ENCODE measurements at regions not wholly inside any gene's neighbourhood (a gene's known extent, or its start where the extent isn't known, plus 50 kb on each side); places are given as distances from the start of the nearest gene placed in this dataset.

DNA sequence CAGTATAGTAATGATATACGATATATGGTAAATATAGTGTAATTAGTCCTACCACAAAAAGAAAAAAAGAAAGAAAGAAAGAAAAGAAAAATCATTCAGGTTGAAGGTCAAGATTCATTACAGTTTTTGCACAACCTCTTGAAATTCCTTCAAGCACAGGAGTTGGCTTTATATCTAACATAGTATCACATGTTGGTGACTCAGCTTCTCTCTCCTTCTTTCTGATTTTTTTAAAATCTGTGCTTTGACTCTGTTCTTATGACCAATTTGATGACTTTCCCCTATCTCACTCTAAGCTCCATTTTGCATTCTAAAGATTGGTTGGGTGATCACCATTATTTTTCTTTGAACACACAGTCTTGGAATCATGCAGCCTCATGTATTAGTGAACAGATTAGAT, 148.2 kb upstream of the COL11A1 start:
- no peak overlapping the region for H3K27ac Mint-ChIP-seq
- no peaks in the 10 kb centered on the region for H3K27me3 Mint-ChIP-seq
- intact Hi-C loops (cut with micrococcal nuclease) = no loop called here
- Histone ChIP-seq H3K36me3 (ENCODE audit: insufficient read depth, low read length) (no peaks in the 10 kb centered on the region), H3K4me3 (ENCODE audit: low read length in 2 of 2) (no peak overlapping the region), H3K4me1 (ENCODE audit: insufficient read depth, low read length) (no peaks in the 10 kb centered on the region), H3K9me3 (ENCODE audit: control insufficient read depth in 1 of 2, low read length in 2 of 2) (no peaks in the 10 kb centered on the region), H3K27me3 (ENCODE audit: insufficient read depth, low read length) (no peaks in the 10 kb centered on the region), H3K27ac (ENCODE audit: low read depth, low read length) (no peak overlapping the region)
- no peak for DNase-seq
- H3K9me3 Mint-ChIP-seq = peaks cover 0 to 2% (median 0%) of the 10 kb centered on the region in 8 donors
- H3K36me3 Mint-ChIP-seq = no peaks in the 10 kb centered on the region
- POLR2A ChIA-PET (ENCODE audit: partially characterized antibody) = no interaction called here
- CTCF ChIA-PET (ENCODE audit: partially characterized antibody) = no interaction called here
- no peak overlapping the region for H3K4me3 Mint-ChIP-seq
- H3K4me1 Mint-ChIP-seq = no peaks in the 10 kb centered on the region

DNA sequence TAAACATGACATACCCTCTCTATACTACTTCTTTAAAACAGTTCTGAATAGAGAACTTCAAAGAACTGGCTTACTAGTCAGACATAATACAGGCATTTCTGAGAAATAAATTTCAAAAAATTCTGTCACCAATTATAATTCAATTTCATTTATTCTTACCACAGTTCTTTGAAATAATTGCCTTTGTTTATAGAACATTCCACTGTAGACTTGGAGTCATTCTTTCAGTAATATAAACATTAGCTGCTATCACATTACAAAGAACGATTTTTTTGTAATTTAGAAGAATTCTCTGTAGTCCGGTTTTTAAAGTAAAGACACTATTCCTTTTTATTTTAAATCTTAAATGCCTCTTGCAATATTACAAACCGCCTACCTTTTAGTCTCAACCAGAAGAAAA, 146.4 kb upstream of the COL11A1 start:
- no peaks in the 10 kb centered on the region for H3K9me3 ChIP-seq (ENCODE audit: control insufficient read depth in 1 of 2, low read length in 2 of 2)
- Mint-ChIP-seq H3K4me3 (no peak overlapping the region), H3K4me1 (no peaks in the 10 kb centered on the region), H3K36me3 (no peaks in the 10 kb centered on the region), H3K27me3 (no peaks in the 10 kb centered on the region), H3K9me3 (peaks cover 0 to 3% (median 0%) of the 10 kb centered on the region in 8 donors), H3K27ac (no peak overlapping the region)
- H3K4me1 ChIP-seq (ENCODE audit: insufficient read depth, low read length) = no peaks in the 10 kb centered on the region
- CTCF ChIA-PET (ENCODE audit: partially characterized antibody) = no interaction called here
- intact Hi-C loops (cut with micrococcal nuclease) = no loop called here
- POLR2A ChIA-PET (ENCODE audit: partially characterized antibody) = no interaction called here
- no peak overlapping the region for H3K4me3 ChIP-seq (ENCODE audit: low read length in 2 of 2)
- no peaks in the 10 kb centered on the region for H3K27me3 ChIP-seq (ENCODE audit: insufficient read depth, low read length)
- no peaks in the 10 kb centered on the region for H3K36me3 ChIP-seq (ENCODE audit: insufficient read depth, low read length)
- no peak overlapping the region for H3K27ac ChIP-seq (ENCODE audit: low read depth, low read length)
- no peak for DNase-seq

DNA sequence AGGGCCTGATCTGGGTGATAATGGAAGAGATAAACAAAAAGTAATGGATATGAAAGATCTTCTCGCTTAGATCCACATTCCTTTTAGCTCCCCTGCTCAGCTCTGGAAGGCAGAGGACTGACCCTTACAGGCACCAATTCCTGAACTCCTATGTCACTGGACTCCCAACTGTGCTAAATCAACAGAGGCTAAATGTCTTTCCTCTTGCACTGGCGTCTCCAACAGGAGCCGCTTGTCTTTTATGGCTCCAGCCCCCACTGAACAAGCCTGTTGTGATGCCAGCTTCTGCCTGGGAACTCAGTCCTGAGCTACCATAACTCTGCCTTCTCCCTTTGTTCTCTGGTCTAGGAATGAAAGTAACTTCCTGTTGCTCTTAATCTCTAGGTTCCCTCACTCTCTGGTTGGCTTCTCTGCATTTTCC, 142.1 kb upstream of the COL11A1 start:
- intact Hi-C loops (cut with micrococcal nuclease) = no loop called here

DNA sequence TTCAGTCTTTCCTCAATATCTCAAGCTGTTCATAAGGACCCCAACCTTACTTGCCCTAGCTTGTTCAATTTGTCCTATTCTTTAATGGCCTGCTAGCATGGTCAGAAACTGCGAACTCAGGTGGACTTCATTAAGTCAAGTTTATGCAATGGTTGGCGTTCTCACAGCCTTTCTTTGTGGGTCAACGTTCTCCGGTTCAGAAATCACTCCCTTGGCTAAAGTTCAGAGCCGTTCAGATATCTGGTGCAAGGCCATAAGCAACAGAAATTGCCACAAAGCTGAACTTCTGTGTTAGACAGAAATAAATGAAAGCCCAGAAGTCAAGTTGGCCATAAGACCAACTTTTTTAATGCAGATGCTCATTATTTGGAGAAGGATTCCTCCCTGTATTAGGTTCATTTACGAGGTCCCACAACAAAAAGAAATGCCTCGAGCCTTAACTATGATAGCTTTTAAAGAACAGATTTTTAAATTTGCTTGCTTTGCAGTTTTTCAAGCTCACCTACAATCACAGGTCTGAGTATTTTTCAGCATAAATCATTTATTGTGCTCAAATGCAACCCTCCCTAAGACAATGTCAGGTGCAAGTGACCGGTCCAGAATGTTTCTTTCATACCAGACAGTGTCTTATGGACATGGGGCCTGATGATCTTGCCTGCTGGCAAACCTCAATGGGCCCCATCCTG, 140.2 kb upstream of the COL11A1 start:
- CTCF ChIA-PET (ENCODE audit: partially characterized antibody) = no interaction called here
- POLR2A ChIA-PET (ENCODE audit: partially characterized antibody) = no interaction called here
- H3K36me3 Mint-ChIP-seq = no peaks in the 10 kb centered on the region
- peaks cover 0 to 3% (median 0%) of the 10 kb centered on the region in 8 donors for H3K9me3 Mint-ChIP-seq
- no peak overlapping the region for H3K27ac Mint-ChIP-seq
- no peak for DNase-seq
- no peaks in the 10 kb centered on the region for H3K9me3 ChIP-seq (ENCODE audit: control insufficient read depth in 1 of 2, low read length in 2 of 2)
- no peak overlapping the region for H3K4me3 ChIP-seq (ENCODE audit: low read length in 2 of 2)
- H3K4me3 Mint-ChIP-seq = no peak overlapping the region
- no peaks in the 10 kb centered on the region for H3K27me3 ChIP-seq (ENCODE audit: insufficient read depth, low read length)
- no peaks in the 10 kb centered on the region for H3K4me1 ChIP-seq (ENCODE audit: insufficient read depth, low read length)
- intact Hi-C loops (cut with micrococcal nuclease) = no loop called here
- no peaks in the 10 kb centered on the region for H3K4me1 Mint-ChIP-seq
- H3K27ac ChIP-seq (ENCODE audit: low read depth, low read length) = no peak overlapping the region
- H3K36me3 ChIP-seq (ENCODE audit: insufficient read depth, low read length) = no peaks in the 10 kb centered on the region
- H3K27me3 Mint-ChIP-seq = no peaks in the 10 kb centered on the region

More for the DNA sequence above, 142.1 kb upstream of the COL11A1 start:
- Histone ChIP-seq H3K36me3 (ENCODE audit: insufficient read depth, low read length) (no peaks in the 10 kb centered on the region), H3K9me3 (ENCODE audit: control insufficient read depth in 1 of 2, low read length in 2 of 2) (no peaks in the 10 kb centered on the region), H3K27ac (ENCODE audit: low read depth, low read length) (no peak overlapping the region), H3K27me3 (ENCODE audit: insufficient read depth, low read length) (no peaks in the 10 kb centered on the region), H3K4me1 (ENCODE audit: insufficient read depth, low read length) (no peaks in the 10 kb centered on the region), H3K4me3 (ENCODE audit: low read length in 2 of 2) (no peak overlapping the region)
- no peak overlapping the region for H3K4me3 Mint-ChIP-seq
- CTCF ChIA-PET (ENCODE audit: partially characterized antibody) = interaction anchor here (1.0 kb wide), 1 partner anchor 19 kb away, joined by 3 read pairs; no protein-coding TSS in a partner anchor
- peaks cover 0 to 3% (median 0%) of the 10 kb centered on the region in 8 donors for H3K9me3 Mint-ChIP-seq
- H3K4me1 Mint-ChIP-seq = no peaks in the 10 kb centered on the region
- no peaks in the 10 kb centered on the region for H3K27me3 Mint-ChIP-seq
- H3K27ac Mint-ChIP-seq = no peak overlapping the region
- POLR2A ChIA-PET (ENCODE audit: partially characterized antibody) = no interaction called here
- H3K36me3 Mint-ChIP-seq = no peaks in the 10 kb centered on the region
- no peak for DNase-seq

DNA sequence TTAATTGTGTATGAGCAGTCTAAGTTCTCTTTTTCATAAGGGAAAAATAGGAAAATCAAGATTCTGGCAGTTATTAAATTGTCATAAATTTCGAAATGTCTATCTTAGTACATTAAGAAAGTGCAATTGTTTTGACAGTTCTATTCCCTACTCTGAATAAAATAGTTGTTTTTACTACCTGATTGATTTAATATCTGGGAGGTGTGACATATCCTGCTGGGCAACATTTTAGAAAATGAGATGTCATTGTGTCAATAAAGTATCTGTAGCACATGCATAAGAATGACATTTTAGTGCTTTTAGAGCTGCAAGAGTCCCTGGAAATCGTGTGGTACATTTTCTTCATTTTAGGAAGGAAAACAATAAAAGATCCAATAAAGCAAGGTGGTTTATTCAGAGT, 139.2 kb upstream of the COL11A1 start:
- CTCF ChIA-PET (ENCODE audit: partially characterized antibody) = no interaction called here
- DNase-seq = no peak
- POLR2A ChIA-PET (ENCODE audit: partially characterized antibody) = no interaction called here
- Mint-ChIP-seq H3K27me3 (no peaks in the 10 kb centered on the region), H3K9me3 (peaks cover 0 to 3% (median 0%) of the 10 kb centered on the region in 8 donors), H3K27ac (no peak overlapping the region), H3K4me3 (no peak overlapping the region), H3K4me1 (no peaks in the 10 kb centered on the region), H3K36me3 (no peaks in the 10 kb centered on the region)
- H3K9me3 ChIP-seq (ENCODE audit: control insufficient read depth in 1 of 2, low read length in 2 of 2) = no peaks in the 10 kb centered on the region
- no peaks in the 10 kb centered on the region for H3K4me1 ChIP-seq (ENCODE audit: insufficient read depth, low read length)
- H3K27me3 ChIP-seq (ENCODE audit: insufficient read depth, low read length) = no peaks in the 10 kb centered on the region
- H3K27ac ChIP-seq (ENCODE audit: low read depth, low read length) = no peak overlapping the region
- intact Hi-C loops (cut with micrococcal nuclease) = no loop called here
- H3K4me3 ChIP-seq (ENCODE audit: low read length in 2 of 2) = no peak overlapping the region
- H3K36me3 ChIP-seq (ENCODE audit: insufficient read depth, low read length) = no peaks in the 10 kb centered on the region

DNA sequence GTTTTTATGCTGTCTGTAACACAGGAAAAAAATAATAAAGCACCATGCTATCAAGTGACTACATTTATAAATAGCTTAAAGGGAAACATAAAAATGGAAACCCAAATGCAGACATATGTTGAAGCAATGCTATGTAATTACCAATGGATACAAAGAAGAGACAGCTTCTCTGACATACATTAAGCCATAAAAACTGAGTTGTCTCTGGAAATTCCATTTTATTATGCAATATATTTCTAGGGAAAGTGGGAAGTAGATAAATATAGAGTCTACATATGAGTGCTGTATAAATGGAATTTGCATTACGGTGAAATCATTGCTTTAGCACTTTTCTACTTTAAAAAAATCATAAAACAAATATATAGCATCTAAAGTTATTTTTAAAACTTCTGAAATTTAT, 135.2 kb upstream of the COL11A1 start:
- intact Hi-C loops (cut with micrococcal nuclease) = no loop called here
- H3K36me3 ChIP-seq (ENCODE audit: insufficient read depth, low read length) = no peaks in the 10 kb centered on the region
- H3K27ac ChIP-seq (ENCODE audit: low read depth, low read length) = no peak overlapping the region
- Mint-ChIP-seq H3K9me3 (peaks cover 0 to 3% (median 0%) of the 10 kb centered on the region in 8 donors), H3K4me1 (no peaks in the 10 kb centered on the region), H3K27me3 (no peaks in the 10 kb centered on the region), H3K27ac (no peak overlapping the region), H3K36me3 (no peaks in the 10 kb centered on the region), H3K4me3 (no peak overlapping the region)
- H3K27me3 ChIP-seq (ENCODE audit: insufficient read depth, low read length) = no peaks in the 10 kb centered on the region
- ChIA-PET POLR2A (ENCODE audit: partially characterized antibody) (no interaction called here), CTCF (ENCODE audit: partially characterized antibody) (no interaction called here)
- H3K4me1 ChIP-seq (ENCODE audit: insufficient read depth, low read length) = no peaks in the 10 kb centered on the region
- H3K4me3 ChIP-seq (ENCODE audit: low read length in 2 of 2) = no peak overlapping the region
- no peak for DNase-seq
- H3K9me3 ChIP-seq (ENCODE audit: control insufficient read depth in 1 of 2, low read length in 2 of 2) = no peaks in the 10 kb centered on the region

DNA sequence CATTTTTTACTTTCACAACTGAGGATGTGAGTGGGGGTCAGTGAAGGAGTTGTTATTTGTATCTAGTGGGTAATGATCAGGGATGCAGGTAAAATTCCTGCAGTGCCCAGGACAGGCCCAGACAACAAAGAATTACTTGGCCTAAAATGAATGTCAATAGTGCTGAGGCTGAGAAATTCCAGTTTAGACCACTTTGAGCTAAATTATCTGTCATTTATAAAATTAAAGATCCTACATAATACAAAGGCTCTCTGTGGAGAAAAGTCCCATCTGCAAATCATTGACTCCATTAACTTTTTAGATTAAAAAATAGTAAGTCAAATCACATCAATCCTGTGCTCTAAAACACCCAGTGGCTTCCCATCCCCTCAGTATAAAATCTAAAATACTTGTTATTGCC, 130.7 kb upstream of the COL11A1 start:
- no peak for DNase-seq
- H3K9me3 ChIP-seq (ENCODE audit: control insufficient read depth in 1 of 2, low read length in 2 of 2) = no peaks in the 10 kb centered on the region
- no peaks in the 10 kb centered on the region for H3K27me3 Mint-ChIP-seq
- no peaks in the 10 kb centered on the region for H3K4me1 Mint-ChIP-seq
- no peaks in the 10 kb centered on the region for H3K36me3 Mint-ChIP-seq
- no peaks in the 10 kb centered on the region for H3K4me1 ChIP-seq (ENCODE audit: insufficient read depth, low read length)
- peaks cover 0 to 6% (median 1%) of the 10 kb centered on the region in 8 donors for H3K9me3 Mint-ChIP-seq
- no peak overlapping the region for H3K27ac ChIP-seq (ENCODE audit: low read depth, low read length)
- no peaks in the 10 kb centered on the region for H3K27me3 ChIP-seq (ENCODE audit: insufficient read depth, low read length)
- ChIA-PET POLR2A (ENCODE audit: partially characterized antibody) (no interaction called here), CTCF (ENCODE audit: partially characterized antibody) (no interaction called here)
- no peak overlapping the region for H3K4me3 ChIP-seq (ENCODE audit: low read length in 2 of 2)
- intact Hi-C loops (cut with micrococcal nuclease) = no loop called here
- no peaks in the 10 kb centered on the region for H3K36me3 ChIP-seq (ENCODE audit: insufficient read depth, low read length)
- H3K4me3 Mint-ChIP-seq = no peak overlapping the region
- no peak overlapping the region for H3K27ac Mint-ChIP-seq

DNA sequence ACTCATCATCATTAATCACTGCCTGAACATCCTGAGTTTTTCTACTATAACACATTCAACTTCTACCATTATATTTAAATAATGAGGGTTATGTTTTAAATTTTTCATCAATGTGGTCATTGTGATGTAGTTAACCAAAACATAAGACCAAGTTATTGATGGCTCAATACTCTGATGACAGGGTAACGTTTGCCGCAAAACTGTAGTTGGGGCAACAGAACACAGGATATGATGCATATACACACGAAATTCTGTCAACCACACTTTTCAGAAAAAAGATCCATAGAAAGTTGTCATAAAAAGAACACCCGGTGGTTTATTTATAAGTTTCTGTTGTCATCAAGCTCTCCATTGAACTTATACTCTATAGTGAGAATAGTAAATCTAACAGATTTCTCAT, 121.7 kb upstream of the COL11A1 start:
- ChIA-PET CTCF (ENCODE audit: partially characterized antibody) (no interaction called here), POLR2A (ENCODE audit: partially characterized antibody) (no interaction called here)
- no peak for DNase-seq
- Histone ChIP-seq H3K36me3 (ENCODE audit: insufficient read depth, low read length) (no peaks in the 10 kb centered on the region), H3K4me3 (ENCODE audit: low read length in 2 of 2) (no peak overlapping the region), H3K27ac (ENCODE audit: low read depth, low read length) (no peak overlapping the region), H3K27me3 (ENCODE audit: insufficient read depth, low read length) (no peaks in the 10 kb centered on the region), H3K9me3 (ENCODE audit: control insufficient read depth in 1 of 2, low read length in 2 of 2) (no peaks in the 10 kb centered on the region), H3K4me1 (ENCODE audit: insufficient read depth, low read length) (no peaks in the 10 kb centered on the region)
- H3K4me1 Mint-ChIP-seq = no peaks in the 10 kb centered on the region
- no peaks in the 10 kb centered on the region for H3K36me3 Mint-ChIP-seq
- no peaks in the 10 kb centered on the region for H3K27me3 Mint-ChIP-seq
- intact Hi-C loops (cut with micrococcal nuclease) = no loop called here
- peaks cover 0 to 3% (median 0%) of the 10 kb centered on the region in 8 donors for H3K9me3 Mint-ChIP-seq
- no peak overlapping the region for H3K27ac Mint-ChIP-seq
- H3K4me3 Mint-ChIP-seq = no peak overlapping the region
